Left lung (tissue), 4 donors: ENCODE measurements at regions not wholly inside any gene's neighbourhood (a gene's known extent, or its start where the extent isn't known, plus 50 kb on each side); places are given as distances from the start of the nearest gene placed in this dataset.
"Not testable (repeated sequence)": the region's sequence is repeated elsewhere in the genome, so short reads cannot be mapped to it uniquely, and the experiment has no call there.

Experiments
- ATAC-seq: fragments of 200-7000 bp; cut with Tn5 transposase; one replicate; pipeline ENCODE4 v1.9.1; 2020; ENCODE audit warnings: moderate library complexity
- DNase-seq, 4 donors: peaks; one replicate each; pipeline ENCODE4 v3.0.0-alpha.2; 2013 to 2020
- H3K27ac ChIP-seq, 2 donors: fragments of 200-600 bp; sonication (generic) in 1 of 2; one replicate each; pipeline versions ENCODE4 v1.5.0 to v1.8.0; 2020 to 2021
- H3K27me3 ChIP-seq, 2 donors: fragments of 200-600 bp; sonication (generic) in 1 of 2; one replicate each; pipeline versions ENCODE4 v1.5.0 to v1.8.0; 2020 to 2021
- H3K36me3 ChIP-seq, 2 donors: fragments of 200-600 bp; sonication (generic) in 1 of 2; one replicate each; pipeline versions ENCODE4 v1.5.0 to v1.8.0; 2020 to 2021
- H3K4me1 ChIP-seq, 2 donors: fragments of 200-600 bp; one replicate each; pipeline ENCODE4 v1.8.0; 2021
- H3K4me3 ChIP-seq, 2 donors: fragments of 200-600 bp; sonication (generic) in 1 of 2; one replicate each; pipeline versions ENCODE4 v1.5.0 to v1.8.0; 2020 to 2021; ENCODE audit warnings: mild to moderate bottlenecking in 1 of 2
- H3K9me3 ChIP-seq, 2 donors: fragments of 200-600 bp; sonication (generic) in 1 of 2; one replicate each; pipeline versions ENCODE4 v1.5.0 to v1.8.0; 2020 to 2021
- intact Hi-C, 2 donors: fragments of 100-400 bp; cut with DNase I; formaldehyde crosslinking; loops; one replicate each; pipeline versions ENCODE4 v1.11.2 to v1.14.2; 2022
- TF ChIP-seq, protein P1 (sequence below), 2 donors: fragments of 200-600 bp; sonication (generic) in 1 of 2; IDR thresholded peaks; one replicate each; pipeline versions ENCODE4 v1.5.0 to v1.8.0; 2021; ENCODE audit warnings: antibody characterized with exemption in 2 of 2
- donor health status: DM: no; HTN: yes; CAD: no.
- donor health status: DM: no; HTN: no; CAD: no.

DNA sequence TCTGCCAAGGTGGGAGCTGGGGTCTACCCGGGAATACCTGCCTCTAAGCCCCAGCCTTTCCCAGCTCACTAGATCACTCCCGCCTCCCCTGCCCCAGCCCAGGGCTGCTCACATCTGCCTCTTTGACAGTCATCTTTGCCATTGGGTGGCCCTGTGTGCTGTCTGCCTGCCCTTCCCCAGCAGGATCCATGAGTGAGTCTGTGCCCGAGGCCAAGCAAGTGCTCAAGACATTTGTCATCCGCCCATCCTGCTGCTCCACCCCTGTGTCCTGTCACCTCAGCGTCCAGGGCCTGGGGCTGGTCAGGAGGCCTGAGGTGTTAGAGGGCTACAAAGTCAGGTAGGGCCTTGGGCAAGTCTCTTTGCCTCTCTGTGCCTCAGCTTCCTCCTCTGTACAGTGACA is 89.4 kb downstream of the LSM3 start:
- Histone ChIP-seq H3K27ac (no peak overlapping the region), H3K36me3 (no peaks in the 10 kb centered on the region), H3K4me1 (no peaks in the 10 kb centered on the region), H3K4me3 (no peak overlapping the region), H3K27me3 (peaks cover 0 to 12% of the 10 kb centered on the region in 2 donors), H3K9me3 (no peaks in the 10 kb centered on the region)
- DNase-seq = no peak
- no peak for ATAC-seq
- TF ChIP-seq, protein P1, sequence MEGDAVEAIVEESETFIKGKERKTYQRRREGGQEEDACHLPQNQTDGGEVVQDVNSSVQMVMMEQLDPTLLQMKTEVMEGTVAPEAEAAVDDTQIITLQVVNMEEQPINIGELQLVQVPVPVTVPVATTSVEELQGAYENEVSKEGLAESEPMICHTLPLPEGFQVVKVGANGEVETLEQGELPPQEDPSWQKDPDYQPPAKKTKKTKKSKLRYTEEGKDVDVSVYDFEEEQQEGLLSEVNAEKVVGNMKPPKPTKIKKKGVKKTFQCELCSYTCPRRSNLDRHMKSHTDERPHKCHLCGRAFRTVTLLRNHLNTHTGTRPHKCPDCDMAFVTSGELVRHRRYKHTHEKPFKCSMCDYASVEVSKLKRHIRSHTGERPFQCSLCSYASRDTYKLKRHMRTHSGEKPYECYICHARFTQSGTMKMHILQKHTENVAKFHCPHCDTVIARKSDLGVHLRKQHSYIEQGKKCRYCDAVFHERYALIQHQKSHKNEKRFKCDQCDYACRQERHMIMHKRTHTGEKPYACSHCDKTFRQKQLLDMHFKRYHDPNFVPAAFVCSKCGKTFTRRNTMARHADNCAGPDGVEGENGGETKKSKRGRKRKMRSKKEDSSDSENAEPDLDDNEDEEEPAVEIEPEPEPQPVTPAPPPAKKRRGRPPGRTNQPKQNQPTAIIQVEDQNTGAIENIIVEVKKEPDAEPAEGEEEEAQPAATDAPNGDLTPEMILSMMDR (IDR thresholded peaks at IDR 0.05) = no peak
- intact Hi-C loops = no loop called here

DNA sequence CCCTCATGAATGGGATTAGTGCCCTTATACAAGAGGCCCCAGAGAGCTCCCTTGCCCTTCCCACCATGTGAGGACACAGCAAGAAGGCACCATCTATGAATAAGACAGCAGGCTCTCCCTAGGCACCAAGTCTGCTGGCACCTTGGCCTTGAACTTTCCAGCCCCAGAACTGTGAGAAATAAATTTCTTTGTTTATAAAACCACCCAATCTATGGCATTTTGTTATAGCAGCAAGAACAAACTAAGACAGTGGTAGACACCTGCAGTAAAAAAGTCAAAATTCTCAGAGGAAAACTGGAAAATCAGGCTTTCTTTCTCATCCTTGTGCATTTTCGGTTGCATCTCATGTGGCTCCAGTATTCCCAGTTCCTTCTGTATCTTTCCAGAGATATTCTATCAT is 90.3 kb downstream of the LSM3 start:
- Histone ChIP-seq H3K27me3 (peaks cover 0 to 12% of the 10 kb centered on the region in 2 donors), H3K4me1 (no peaks in the 10 kb centered on the region), H3K9me3 (no peaks in the 10 kb centered on the region), H3K4me3 (no peak overlapping the region), H3K36me3 (no peaks in the 10 kb centered on the region), H3K27ac (no peak overlapping the region)
- DNase-seq (no peak), ATAC-seq (no peak)
- intact Hi-C loops = no loop called here
- TF ChIP-seq, protein P1 (IDR thresholded peaks at IDR 0.05) = no peak

DNA sequence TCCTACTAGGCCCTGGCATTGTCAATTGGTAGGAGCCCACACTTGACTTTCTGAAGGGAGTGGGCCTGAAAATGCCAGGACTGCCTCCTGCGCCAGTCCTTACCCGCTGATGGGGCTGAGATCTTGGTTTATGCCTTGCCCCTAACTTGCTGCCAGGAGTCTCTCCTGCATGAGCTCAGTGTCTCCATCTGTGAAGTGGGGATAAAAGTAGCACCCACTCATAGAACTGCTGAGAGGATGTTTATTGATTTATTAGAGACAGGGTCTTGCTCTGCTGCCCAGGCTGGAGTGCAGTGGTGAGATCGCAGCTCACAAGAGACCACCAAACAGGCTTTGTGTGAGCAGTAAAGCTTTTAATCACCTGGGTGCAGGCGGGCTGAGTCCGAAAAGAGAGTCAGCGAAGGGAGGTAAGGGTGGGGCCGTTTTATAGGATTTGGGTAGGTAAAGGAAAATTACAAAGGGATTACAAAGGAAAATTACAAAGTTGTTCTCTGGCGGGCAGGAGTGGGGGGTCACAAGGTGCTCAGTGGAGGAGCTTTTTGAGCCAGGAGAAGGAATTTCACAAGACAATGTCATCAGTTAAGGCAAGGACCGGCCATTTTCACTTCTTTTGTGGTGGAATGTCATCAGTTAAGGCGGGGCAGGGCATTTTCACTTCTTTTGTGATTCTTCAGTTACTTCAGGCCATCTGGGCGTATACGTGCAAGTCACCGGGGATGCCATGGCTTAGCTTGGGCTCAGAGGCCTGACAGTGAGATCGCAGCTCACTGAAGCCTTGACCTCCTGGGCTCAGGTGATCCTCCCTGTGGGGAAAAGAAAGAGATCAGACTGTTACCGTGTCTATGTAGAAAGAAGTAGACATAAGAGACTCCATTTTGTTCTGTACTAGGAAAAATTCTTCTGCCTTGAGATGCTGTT is 93.7 kb downstream of the LSM3 start:
- H3K27ac ChIP-seq, H3K27me3 ChIP-seq, intact Hi-C loops, H3K9me3 ChIP-seq, DNase-seq, H3K4me3 ChIP-seq, H3K4me1 ChIP-seq, H3K36me3 ChIP-seq, ATAC-seq: not testable (repeated sequence)

DNA sequence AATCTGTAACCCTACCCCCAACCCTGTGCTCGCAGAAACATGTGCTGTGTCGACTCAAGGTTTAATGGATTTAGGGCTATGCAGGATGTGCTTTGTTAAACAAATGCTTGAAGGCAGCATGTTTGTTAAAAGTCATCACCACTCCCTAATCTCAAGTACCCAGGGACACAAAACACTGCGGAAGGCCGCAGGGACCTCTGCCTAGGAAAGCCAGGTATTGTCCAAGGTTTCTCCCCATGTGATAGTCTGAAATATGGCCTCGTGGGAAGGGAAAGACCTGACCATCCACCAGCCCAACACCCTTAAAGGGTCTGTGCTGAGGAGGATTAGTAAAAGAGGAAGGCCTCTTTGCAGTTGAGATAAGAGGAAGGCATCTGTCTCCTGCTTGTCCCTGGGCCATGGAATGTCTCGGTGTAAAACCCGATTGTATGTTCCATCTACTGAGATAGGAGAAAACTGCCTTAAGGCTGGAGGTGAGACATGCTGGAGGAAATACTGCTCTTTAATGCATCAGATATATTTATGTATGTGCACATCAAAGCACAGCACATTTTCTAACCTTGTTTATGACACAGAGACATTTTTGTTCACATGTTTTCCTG is 94.4 kb downstream of the LSM3 start:
- H3K36me3 ChIP-seq, intact Hi-C loops, H3K27ac ChIP-seq, ATAC-seq, H3K4me3 ChIP-seq, H3K4me1 ChIP-seq, DNase-seq, H3K9me3 ChIP-seq, H3K27me3 ChIP-seq: not testable (repeated sequence)

DNA sequence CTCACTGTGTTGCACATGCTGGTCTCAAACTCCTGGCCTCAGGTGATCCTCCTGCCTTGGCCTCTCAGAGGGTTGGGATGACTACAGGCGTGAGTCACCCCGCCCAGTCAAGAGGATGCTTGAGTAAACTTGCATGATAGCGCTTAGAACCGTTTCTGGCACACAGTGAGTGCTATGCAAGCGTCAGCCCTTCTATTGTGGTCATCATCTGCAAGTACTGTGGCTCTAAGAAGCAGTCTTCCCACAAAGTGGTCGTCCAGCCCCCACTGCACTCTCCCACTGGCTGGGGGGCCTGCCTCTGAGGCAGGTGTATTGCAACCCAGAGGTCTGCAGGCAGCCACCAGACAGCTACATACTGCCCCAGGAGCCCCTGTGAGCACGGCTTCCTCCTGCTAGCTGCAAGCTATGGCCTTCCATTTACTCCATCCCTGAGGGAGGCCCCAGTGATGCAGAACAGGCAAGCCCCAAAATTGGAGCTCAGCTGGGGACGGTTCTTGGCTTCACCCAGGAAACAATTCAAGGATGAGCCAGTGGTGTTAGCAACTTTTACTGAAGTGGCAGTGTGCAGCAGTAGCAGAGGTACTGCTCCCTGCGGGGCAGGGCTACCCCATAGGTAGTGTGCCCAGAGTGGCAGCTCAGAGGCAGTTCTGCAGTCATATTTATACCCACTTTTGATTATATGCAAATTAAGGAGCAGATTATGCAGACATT is 95.4 kb downstream of the LSM3 start:
- DNase-seq = no peak
- no peak overlapping the region for H3K4me3 ChIP-seq
- intact Hi-C loops = no loop called here
- TF ChIP-seq, protein P1 (IDR thresholded peaks at IDR 0.05) = no peak
- no peak for ATAC-seq
- H3K4me1 ChIP-seq = no peaks in the 10 kb centered on the region
- peaks cover 0 to 19% of the 10 kb centered on the region in 2 donors for H3K27me3 ChIP-seq
- no peaks in the 10 kb centered on the region for H3K9me3 ChIP-seq
- H3K36me3 ChIP-seq = no peaks in the 10 kb centered on the region
- H3K27ac ChIP-seq = no peak overlapping the region

DNA sequence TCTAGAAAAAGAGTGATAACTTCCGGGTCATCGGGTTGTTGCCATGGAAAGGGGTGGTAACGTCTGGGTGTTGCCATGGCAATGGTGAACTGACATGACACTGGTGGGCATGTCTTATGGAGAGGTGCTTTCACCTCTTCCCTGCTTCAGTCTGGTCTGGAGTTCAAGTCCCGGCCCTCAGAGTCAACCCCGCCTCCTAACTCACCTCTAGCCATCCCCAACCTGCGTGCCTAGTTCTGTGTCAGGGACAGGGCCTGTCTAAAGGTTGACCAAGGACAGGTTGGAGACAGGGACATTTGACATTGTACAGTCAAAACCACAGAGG is 96.0 kb downstream of the LSM3 start:
- H3K4me1 ChIP-seq = no peaks in the 10 kb centered on the region
- DNase-seq = no peak
- no peak overlapping the region for H3K27ac ChIP-seq
- H3K27me3 ChIP-seq = peaks cover 0 to 24% of the 10 kb centered on the region in 2 donors
- TF ChIP-seq, protein P1 (IDR thresholded peaks at IDR 0.05) = no peak
- no peak overlapping the region for H3K4me3 ChIP-seq
- H3K9me3 ChIP-seq = no peaks in the 10 kb centered on the region
- H3K36me3 ChIP-seq = no peaks in the 10 kb centered on the region
- intact Hi-C loops = no loop called here
- no peak for ATAC-seq
